NB4 (cell line): ENCODE measurements at regions not wholly inside any gene's neighbourhood (a gene's known extent, or its start where the extent isn't known, plus 50 kb on each side); places are given as distances from the start of the nearest gene placed in this dataset.

ENCODE experiments used
- DNase-seq: peaks from one replicate; pipeline ENCODE4 v3.0.0; 2010; ENCODE audit warnings: low read depth
- H3K4me3 ChIP-seq: one replicate; pipeline ENCODE4 v1.5.1; 2011; ENCODE audit warnings: mild to moderate bottlenecking, low read depth, low read length, moderate library complexity
- MYC ChIP-seq: IDR thresholded peaks from 2 replicates; pipeline ENCODE4 v1.6.1; 2011; ENCODE audit warnings: low read depth, low read length
- POLR2A ChIP-seq: IDR thresholded peaks from 2 replicates; pipeline ENCODE4 v1.6.1; 2011; ENCODE audit warnings: mild to moderate bottlenecking; ENCODE audit not compliant: insufficient read length; ENCODE audit errors: extremely low read depth
- TF ChIP-seq, protein P1 (sequence below): IDR thresholded peaks from one replicate; pipeline ENCODE4 v1.5.1; 2012; ENCODE audit warnings: low read depth, low read length
- TF ChIP-seq, protein P2 (sequence below): IDR thresholded peaks from 2 replicates; pipeline ENCODE4 v1.6.1; 2011; ENCODE audit warnings: low read depth, low read length

DNA sequence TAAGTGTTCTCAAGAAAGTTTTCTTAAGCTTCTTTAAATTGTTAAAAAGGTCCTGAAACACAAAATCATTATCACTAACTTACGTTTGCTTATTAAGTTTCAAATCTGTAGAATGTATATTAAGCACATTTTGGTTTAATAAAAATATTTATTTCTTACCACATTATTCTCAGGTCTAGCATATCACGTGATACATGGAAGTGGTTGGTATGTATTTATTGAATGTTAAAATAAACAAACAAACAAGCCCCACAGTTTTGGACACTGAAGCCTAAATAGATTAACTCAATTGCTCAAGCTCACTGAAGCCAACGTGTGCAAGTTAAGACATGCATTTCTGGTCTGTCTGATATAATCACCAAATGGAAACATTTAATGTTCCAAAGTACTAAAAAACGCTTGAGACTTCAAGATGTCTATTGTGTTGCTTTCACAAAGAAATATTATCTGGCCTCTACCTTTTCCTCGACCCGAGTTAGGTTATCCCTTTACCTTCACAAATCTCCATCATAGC is 1136.9 kb downstream of the TAF11L14 start:
- no peak for DNase-seq
- no peak overlapping the region for H3K4me3 ChIP-seq
- TF ChIP-seq, protein P1, sequence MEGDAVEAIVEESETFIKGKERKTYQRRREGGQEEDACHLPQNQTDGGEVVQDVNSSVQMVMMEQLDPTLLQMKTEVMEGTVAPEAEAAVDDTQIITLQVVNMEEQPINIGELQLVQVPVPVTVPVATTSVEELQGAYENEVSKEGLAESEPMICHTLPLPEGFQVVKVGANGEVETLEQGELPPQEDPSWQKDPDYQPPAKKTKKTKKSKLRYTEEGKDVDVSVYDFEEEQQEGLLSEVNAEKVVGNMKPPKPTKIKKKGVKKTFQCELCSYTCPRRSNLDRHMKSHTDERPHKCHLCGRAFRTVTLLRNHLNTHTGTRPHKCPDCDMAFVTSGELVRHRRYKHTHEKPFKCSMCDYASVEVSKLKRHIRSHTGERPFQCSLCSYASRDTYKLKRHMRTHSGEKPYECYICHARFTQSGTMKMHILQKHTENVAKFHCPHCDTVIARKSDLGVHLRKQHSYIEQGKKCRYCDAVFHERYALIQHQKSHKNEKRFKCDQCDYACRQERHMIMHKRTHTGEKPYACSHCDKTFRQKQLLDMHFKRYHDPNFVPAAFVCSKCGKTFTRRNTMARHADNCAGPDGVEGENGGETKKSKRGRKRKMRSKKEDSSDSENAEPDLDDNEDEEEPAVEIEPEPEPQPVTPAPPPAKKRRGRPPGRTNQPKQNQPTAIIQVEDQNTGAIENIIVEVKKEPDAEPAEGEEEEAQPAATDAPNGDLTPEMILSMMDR, result no peak

DNA sequence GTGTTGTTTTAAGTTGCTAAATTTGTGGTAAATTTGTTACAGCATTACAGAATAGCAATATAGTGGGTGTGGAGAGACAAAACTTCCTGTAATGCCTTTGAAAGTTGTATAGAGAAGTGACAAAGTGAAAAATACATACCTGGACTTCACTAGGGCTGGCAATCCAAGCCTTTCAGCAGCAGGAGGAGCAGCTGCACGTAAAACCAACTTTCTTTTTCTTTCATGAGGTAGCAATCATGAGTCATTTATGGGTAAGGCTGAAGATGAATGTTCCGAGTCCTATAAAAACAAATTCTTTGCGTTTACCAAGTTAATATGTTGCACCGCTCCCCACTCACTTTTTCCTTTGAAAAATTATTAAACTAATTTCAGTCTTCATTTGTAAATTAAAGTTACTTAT is 1138.2 kb downstream of the TAF11L14 start:
- peak; percentile 14 for DNase-seq
- TF ChIP-seq, protein P1, result no peak
- H3K4me3 ChIP-seq, result no peak overlapping the region

DNA sequence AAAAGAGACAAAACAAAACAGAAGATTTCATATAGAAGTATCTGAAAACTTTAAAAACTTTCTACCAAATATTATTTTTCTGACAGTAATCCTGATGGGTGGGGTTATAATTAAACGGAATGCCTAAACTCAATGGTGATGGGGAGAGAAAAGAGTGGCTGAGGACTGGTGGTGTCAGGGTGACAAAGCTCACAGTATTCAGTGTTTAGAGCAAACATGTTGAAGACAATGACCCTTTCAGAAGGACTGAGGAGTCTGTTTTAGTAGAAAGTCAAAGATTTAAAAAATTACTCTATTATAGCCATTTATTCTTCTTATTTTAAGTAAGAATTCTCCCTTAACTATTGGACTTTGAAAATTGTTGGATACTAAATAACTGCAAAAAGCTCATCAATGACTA is 1144.0 kb downstream of the TAF11L14 start:
- DNase-seq, result no peak
- TF ChIP-seq POLR2A (no peak), MYC (no peak)
- TF ChIP-seq, protein P1, result no peak
- TF ChIP-seq, protein P2, sequence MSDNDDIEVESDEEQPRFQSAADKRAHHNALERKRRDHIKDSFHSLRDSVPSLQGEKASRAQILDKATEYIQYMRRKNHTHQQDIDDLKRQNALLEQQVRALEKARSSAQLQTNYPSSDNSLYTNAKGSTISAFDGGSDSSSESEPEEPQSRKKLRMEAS, result no peak
- no peak overlapping the region for H3K4me3 ChIP-seq

DNA sequence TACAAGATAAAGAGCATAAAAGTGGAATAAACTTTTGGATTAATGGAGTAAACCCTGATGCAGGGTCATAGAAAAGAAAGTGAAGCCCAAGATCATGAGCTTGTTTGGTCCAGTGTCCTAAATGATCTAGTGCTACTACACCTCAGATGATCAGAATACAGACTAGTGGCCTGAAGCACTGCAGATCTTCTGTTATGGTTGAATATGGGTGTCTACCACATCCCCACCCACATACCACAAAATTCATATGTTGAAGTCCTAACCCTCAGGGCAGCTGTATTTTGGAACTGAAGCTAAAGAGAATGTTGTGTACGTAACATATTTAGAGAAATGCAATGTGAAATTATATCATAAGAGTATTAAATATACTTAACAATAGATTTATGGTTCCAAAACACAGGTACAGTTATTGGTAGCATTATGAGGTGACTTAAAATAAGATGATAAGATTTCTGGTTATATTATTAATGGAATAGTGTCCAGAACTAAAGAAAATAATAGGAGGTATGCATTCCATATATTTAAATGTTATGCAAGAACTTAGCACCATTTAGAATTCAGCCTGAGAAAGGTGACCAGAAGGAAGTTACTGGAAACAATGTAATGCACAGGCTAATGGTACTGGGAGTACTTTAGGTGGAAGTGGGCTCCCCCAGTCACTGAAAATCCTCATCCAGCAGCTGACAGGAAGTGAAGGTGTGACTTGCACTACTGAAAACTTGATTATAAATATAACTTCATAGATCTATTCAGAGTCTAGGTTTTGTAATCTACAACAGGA is 1155.1 kb downstream of the TAF11L14 start:
- TF ChIP-seq POLR2A, result no peak
- TF ChIP-seq, protein P1, result no peak
- TF ChIP-seq MYC, result no peak
- TF ChIP-seq, protein P2, result no peak
- DNase-seq, result no peak
- H3K4me3 ChIP-seq, result no peak overlapping the region

DNA sequence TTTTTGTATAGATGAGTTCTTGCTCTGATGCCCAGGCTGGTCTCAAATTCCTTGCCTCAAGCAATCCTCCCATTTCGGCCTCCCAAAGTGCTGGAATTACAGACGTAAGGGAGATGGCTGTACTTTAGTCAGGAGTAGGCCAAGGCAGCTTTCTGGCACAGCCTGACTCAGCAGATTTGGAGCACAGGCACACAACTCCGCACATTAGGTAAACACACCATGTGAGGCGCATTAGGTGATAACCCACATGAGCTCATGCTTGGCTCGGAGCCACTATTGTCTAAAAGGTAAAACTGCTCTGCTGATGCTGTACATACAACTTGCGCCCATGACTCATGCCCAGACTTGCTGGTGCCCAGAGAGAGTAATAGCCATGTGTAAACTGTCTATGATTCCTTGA is 1157.9 kb downstream of the TAF11L14 start:
- no peak for TF ChIP-seq POLR2A
- no peak for TF ChIP-seq MYC
- TF ChIP-seq, protein P2, result no peak
- TF ChIP-seq, protein P1, result no peak
- H3K4me3 ChIP-seq, result no peak overlapping the region
- no peak for DNase-seq

DNA sequence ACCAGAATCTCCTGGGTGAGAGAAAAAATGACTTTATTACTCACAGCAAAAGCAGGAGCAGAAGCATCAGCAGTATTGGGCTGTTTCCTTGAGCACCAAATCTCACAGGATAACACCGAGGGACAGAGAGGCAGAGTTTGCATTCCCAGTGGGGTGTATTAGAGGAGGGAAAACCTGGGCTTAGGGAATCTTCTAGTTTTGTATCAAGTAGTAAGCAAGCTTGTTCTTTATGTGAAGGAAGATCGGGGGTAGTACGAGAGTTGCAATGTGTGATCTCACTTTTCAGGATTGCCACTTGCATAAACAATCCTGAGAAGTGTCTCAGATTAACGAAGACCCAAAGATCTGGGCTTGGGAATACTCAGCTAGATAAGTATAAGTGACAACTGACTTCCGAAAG is 1163.0 kb downstream of the TAF11L14 start:
- TF ChIP-seq, protein P2, result no peak
- TF ChIP-seq, protein P1, result no peak
- TF ChIP-seq POLR2A (no peak), MYC (no peak)
- no peak overlapping the region for H3K4me3 ChIP-seq
- no peak for DNase-seq
